ENCODE measurements at regions not wholly inside any gene's neighbourhood (a gene's known extent, or its start where the extent isn't known, plus 50 kb on each side); places are given as distances from the start of the nearest gene placed in this dataset.

DNA sequence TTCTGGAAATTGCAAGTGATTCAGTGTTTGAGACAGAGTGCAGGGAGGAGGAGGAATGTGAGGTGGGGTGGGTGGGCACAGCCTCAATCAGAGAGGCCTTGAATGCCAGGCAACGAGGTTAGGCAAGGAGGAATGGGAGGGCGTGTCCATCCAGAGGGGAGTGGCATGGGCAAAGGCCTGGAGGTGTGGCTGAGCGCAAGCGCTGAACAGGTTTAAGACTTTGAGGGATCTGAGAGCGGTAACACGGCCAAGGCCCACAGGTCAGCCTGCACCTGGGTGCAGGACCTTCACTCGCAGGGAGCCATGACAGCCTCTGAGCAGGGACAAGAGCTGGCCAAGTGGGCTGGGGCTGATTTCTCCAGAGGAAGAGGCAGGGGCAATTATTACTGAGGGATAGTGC, 125.9 kb downstream of the TPRA1 start:
- no peak for DNase-seq (ENCODE audit: low read depth, low spot score)
- TF ChIP-seq, protein P1, sequence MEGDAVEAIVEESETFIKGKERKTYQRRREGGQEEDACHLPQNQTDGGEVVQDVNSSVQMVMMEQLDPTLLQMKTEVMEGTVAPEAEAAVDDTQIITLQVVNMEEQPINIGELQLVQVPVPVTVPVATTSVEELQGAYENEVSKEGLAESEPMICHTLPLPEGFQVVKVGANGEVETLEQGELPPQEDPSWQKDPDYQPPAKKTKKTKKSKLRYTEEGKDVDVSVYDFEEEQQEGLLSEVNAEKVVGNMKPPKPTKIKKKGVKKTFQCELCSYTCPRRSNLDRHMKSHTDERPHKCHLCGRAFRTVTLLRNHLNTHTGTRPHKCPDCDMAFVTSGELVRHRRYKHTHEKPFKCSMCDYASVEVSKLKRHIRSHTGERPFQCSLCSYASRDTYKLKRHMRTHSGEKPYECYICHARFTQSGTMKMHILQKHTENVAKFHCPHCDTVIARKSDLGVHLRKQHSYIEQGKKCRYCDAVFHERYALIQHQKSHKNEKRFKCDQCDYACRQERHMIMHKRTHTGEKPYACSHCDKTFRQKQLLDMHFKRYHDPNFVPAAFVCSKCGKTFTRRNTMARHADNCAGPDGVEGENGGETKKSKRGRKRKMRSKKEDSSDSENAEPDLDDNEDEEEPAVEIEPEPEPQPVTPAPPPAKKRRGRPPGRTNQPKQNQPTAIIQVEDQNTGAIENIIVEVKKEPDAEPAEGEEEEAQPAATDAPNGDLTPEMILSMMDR (conservative IDR thresholded peaks at IDR 0.05), result no peak
- Mint-ChIP-seq H3K9me3 (peaks cover 6% of the 10 kb centered on the region), H3K36me3 (ENCODE audit: low read depth) (no peaks in the 10 kb centered on the region), H3K27ac (ENCODE audit: unreplicated experiment) (peak overlapping the region; percentile 35), H3K4me3 (no peak overlapping the region), H3K27me3 (ENCODE audit: low read depth) (peaks cover 3% of the 10 kb centered on the region), H3K4me1 (no peaks in the 10 kb centered on the region)

DNA sequence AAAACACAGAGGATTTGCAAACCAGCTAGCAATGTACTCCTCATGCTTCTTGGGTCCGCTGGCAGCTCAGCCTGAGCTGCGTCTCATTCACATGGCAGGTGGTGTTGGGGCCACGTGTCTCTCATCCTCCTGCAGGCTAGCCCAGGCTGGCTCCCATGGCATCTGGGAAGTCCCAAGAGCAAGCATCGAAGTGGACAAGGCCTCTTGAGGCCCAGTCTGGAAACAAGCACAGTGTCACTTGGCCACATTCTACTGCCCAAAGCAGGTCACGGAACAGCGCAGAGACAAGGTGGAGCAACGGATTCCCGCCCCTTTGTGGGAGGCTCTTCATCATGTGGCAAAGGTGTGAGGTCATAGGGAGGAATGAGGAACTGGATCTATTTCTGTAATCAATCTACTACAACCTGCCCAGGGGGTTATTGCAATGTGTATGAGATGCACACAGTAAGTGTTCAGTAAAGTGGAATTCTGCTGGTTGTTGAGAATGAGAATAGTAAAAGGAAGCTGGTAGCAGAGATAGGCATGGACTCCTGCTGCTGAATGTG, 128.3 kb downstream of the TPRA1 start:
- TF ChIP-seq, protein P1 (conservative IDR thresholded peaks at IDR 0.05), result no peak
- peaks cover 28% of the 10 kb centered on the region for H3K27me3 Mint-ChIP-seq (ENCODE audit: low read depth)
- no peaks in the 10 kb centered on the region for H3K36me3 Mint-ChIP-seq (ENCODE audit: low read depth)
- H3K9me3 Mint-ChIP-seq, result no peaks in the 10 kb centered on the region
- H3K4me1 Mint-ChIP-seq, result peaks cover 10% of the 10 kb centered on the region
- no peak overlapping the region for H3K27ac Mint-ChIP-seq (ENCODE audit: unreplicated experiment)
- H3K4me3 Mint-ChIP-seq, result no peak overlapping the region
- DNase-seq (ENCODE audit: low read depth, low spot score), result no peak

DNA sequence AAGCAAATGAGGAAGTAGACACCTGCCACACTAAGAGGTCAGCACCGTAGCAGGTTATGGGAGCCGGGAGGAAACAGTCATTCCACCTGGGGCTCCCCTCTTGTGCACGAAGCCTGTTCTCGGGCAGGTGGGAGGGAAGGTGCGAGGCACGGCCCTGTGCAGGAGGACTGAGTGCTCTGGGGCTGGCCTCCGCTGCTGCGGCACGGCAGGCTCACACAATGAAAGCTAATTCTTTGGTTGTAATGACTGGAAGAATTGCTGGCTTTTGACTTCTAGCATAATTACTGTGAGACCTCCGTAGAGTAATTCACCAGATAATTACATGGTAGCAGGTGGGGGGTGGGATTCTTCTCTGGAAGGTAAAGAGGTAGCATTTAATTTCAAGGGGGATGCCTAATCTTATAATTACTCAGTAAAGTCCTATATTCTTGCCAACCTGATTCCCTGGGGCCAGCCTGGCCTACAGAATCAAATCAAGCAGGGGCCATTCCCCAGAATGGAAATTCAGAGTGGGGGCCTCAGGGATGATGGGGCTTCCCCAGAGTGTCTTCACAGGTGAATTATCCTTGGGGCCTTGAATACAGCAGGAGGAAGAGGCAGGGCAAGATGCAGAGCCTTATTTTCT, 129.1 kb downstream of the TPRA1 start:
- H3K9me3 Mint-ChIP-seq, result no peaks in the 10 kb centered on the region
- no peaks in the 10 kb centered on the region for H3K36me3 Mint-ChIP-seq (ENCODE audit: low read depth)
- peaks cover 12% of the 10 kb centered on the region for H3K4me1 Mint-ChIP-seq
- H3K27ac Mint-ChIP-seq (ENCODE audit: unreplicated experiment), result no peak overlapping the region
- no peak for DNase-seq (ENCODE audit: low read depth, low spot score)
- H3K4me3 Mint-ChIP-seq, result no peak overlapping the region
- peaks cover 34% of the 10 kb centered on the region for H3K27me3 Mint-ChIP-seq (ENCODE audit: low read depth)
- TF ChIP-seq, protein P1 (conservative IDR thresholded peaks at IDR 0.05), result no peak

DNA sequence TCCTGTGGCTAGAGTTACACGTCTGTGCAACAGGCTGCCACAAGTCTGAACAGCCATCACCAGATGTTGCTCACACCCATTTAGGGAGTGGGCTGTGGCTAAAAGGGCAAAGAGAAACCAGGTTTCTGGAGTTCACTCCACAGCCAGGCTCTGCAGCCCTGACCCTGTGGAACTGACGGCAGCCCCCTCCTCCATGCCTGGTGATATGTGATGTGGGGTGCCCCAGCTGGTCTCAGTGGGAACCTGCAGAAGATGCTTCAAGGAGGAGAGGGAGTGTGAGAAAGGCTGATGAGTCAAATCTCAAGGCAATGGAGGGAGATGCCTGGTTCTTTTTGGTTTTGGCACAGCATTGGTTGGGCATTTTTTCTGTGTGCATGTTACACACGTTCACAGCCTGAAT, 130.6 kb downstream of the TPRA1 start:
- TF ChIP-seq, protein P1 (conservative IDR thresholded peaks at IDR 0.05), result no peak
- Mint-ChIP-seq H3K4me3 (no peak overlapping the region), H3K9me3 (no peaks in the 10 kb centered on the region), H3K27me3 (ENCODE audit: low read depth) (peaks cover 47% of the 10 kb centered on the region), H3K27ac (ENCODE audit: unreplicated experiment) (no peak overlapping the region), H3K36me3 (ENCODE audit: low read depth) (no peaks in the 10 kb centered on the region), H3K4me1 (peaks cover 22% of the 10 kb centered on the region)
- no peak for DNase-seq (ENCODE audit: low read depth, low spot score)

DNA sequence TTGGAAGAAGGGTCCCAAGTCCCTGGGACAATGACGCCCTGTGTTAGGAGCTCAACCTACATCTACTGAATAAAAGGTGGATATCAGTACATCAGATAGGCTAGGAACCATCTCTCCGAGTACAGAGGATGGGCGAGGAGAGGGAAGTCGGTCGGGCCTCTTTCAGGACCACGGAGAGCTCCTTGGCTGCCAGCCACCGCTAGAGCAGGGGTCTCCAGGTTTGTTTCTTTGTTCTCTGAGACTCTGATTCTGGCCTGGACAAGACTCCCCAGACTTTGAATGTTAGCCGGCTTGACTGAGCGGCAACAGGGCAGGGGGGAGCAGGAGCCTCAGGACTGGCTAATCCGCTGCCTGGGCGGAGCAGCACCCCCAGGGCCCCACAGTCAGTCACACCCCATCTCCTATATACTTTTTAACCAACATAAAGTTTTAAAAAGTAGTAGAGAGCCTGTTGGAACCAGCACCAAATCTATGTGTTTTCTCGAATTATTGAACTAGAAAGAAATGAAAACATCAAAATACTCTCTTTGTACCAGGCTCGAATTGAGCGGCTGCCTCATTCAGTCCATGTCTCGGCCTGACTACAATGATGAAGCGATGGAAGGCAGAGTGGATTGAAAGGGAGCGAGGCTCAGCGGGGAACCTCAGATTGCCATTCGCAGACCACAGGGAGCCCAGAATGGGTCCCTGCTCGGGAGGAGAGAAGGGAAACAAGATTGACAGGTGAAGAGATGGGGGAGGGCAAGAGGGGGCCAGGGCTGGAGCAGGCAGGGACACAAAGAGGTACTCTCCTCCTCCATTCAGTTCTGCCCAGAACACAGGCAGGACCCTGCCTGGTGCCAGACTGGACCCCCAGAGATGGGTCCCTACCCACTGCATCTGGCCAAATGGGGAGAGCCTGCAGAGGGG, 131.6 kb downstream of the TPRA1 start:
- TF ChIP-seq, protein P1 (conservative IDR thresholded peaks at IDR 0.05), result no peak
- H3K9me3 Mint-ChIP-seq, result no peaks in the 10 kb centered on the region
- peak; percentile 92 for DNase-seq (ENCODE audit: low read depth, low spot score)
- peaks cover 49% of the 10 kb centered on the region for H3K27me3 Mint-ChIP-seq (ENCODE audit: low read depth)
- peak overlapping the region; percentile 38 for H3K4me3 Mint-ChIP-seq
- no peaks in the 10 kb centered on the region for H3K36me3 Mint-ChIP-seq (ENCODE audit: low read depth)
- peaks cover 25% of the 10 kb centered on the region for H3K4me1 Mint-ChIP-seq
- H3K27ac Mint-ChIP-seq (ENCODE audit: unreplicated experiment), result no peak overlapping the region
